Stimulated activated CD8-positive, alpha-beta memory T cell treated with anti-CD3 and anti-CD28 coated beads, Interleukin-7, amount 100 ng/mL, for 1 hour (primary cell): ENCODE measurements at regions not wholly inside any gene's neighbourhood (a gene's known extent, or its start where the extent isn't known, plus 50 kb on each side); places are given as distances from the start of the nearest gene placed in this dataset.

Experiments used
- DNase-seq, 2 donors: peaks; one replicate each; pipeline ENCODE4 v3.0.0-alpha.2; 2020; ENCODE audit warnings: low read depth in 2 of 2

DNA sequence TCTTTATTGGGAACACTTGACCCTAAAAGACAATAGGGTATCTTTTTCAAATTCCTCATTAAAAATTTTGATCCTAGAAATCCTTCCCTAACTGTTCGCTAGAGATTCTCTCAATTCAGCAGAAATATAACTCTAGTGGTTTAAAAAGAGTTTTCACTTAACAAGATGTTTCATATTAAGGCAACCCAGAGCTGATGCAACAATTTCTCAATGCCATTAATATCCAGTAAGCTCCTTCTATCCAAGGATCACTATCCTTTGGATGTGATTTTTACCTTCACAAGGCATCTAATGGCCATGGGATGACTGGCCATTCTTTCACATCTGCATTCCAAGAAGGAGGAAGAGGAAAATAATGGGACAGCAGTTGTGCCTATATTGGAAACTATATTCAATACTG, 183.4 kb downstream of the ANKRD50 start:
- DNase-seq: no peak

DNA sequence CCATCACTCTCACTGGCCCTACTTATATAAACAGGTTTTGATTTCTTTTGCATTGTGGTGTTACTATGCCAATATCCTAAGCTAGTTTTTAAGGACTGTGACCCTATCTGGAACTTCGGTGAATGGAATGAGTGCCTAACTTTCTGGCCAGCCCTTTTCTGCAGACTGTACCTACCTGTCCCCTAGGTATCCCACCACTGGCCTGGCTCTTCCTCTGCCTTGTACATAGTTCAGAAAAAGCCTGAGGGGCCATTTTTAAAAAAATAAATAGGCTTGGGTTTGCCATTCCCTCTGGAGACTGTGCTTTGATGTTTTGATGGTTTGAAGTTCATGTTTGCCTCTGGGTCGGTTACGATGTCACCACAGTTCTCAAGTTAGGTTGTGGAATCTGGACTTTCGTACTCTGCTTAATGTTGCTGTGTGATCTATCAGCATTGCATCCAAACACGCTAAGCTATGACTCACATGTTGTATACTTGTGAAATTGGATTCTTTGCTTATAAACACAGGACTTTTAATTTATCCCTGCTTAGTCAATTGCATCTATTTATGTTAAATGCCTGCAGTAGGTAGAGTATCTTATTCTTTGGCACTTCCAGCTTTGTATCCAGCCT, 182.0 kb downstream of the ANKRD50 start:
- DNase-seq: no peak

DNA sequence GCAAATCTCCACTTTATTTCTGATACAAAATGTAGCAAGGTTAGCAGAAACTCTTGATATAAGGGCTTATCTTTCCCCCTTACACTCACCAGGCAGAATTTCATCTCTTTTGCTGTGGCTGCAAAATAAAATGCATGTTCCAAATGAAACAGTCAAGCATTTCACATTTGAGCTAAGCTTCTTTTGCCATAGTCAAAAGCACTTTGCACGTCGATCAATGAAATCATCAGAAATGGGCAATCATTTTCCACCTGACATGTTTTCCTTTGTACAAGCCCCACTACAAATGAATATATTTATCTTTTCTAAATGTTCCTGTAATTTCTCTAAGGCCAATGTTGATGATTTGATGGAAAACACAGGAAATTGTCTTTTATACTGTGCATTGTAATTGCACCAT, 178.4 kb downstream of the ANKRD50 start:
- no peak for DNase-seq

DNA sequence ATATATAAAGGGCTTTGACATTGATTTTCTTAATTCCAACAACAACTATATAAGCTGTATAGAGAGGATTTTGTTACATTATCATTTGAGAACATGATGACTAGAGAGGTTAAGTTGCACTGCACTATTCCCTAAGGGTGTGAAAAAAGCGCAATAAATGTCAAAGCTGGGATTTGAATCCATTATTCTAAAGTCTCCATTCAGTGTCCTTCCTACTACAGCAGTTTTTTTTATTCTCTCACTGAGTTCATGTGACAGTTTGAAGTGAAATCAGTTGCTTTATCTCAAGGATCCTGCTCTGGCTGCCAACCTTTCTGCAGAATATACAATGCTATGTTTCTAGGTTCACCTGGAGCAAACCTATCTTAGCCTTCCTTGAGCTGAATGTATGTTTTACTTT, 177.5 kb downstream of the ANKRD50 start:
- DNase-seq: no peak

DNA sequence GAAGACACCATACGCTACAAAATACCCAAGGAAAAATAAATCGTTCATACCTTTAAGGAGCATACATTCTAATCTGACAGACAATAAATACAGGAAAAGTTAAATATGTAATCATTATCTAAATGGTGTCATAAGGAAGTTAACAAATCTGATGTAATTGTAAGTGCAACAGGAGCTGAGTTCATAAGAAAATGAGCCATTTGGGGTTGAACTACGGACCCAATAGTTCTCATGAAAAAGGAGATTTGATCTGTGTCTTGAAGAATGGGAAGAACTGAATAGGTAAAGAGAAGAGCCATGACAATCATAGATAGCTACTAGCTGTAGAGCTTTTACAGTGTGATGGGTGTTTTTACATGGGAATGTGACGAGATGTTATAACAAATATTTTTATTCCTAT, 175.6 kb downstream of the ANKRD50 start:
- no peak for DNase-seq

DNA sequence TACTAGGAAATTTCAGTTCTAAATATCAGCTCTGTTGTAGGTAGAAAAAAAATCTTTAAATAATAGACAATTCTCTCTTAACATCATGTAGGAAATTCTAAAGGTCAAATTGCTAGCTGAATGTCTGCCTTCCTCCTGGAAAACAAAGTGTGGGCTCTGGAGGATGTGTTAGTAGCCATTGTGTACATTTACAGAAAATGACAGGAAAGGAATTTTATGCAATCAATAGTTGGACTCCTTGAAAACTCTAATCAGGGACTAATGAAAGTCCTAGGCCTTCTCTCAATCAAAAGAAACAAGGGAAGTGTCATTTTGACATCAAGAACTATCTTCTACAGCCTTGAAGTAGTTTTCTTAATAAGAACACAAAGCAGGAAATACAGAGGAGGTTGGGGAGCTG, 174.6 kb downstream of the ANKRD50 start:
- DNase-seq: no peak

DNA sequence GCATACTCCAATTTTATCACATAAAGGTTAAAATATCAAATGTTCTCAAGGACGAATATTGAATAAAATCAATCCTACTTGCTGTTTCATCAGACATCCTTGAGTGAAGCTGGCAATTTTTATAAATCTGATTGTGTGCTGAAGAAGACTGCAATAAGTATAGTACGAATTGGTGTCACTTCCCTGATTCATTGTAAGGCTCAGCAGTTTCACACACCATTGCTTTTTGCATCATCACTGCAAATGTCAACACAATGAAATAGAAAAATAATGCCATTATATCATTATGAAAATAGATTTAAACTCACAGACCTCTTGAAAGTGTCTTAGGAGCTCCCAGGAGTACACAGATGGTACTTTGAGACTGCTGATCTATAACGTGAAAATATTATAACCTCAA, 172.5 kb downstream of the ANKRD50 start:
- no peak for DNase-seq

DNA sequence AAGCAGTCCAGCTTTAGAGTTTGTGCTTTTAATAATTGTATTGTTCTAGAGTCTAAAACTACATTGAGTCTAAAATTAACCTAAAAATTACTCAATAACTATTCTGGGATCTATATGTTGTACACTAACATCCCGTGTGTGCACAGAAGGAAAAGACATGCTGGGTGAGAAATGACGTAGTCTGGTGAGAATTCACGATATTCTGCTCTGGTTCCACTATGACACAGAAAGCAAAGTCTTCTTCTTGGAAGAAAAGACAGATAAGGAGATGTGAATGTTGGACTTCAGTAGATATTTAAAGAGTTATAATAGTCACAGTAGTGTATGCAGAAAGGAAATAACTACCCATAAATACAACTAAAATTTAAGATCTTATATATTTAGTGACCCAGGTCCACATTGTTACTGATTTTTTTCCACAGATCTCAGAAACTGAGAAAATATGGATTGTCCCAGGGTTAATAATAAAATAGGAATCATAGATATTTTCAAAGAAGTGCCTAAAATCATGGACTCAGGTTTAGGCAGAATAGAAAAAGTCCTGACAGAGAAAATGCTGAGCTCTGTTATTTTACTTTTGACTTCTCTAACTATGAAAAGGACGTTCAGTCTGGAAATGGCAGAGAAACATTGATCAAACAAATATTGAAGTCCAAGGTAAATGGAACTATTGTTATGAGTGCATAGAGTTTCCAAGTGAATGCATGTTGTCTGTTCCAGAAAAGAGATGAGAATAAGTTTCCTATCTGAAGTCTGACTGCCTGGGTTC, 170.7 kb downstream of the ANKRD50 start:
- no peak for DNase-seq

DNA sequence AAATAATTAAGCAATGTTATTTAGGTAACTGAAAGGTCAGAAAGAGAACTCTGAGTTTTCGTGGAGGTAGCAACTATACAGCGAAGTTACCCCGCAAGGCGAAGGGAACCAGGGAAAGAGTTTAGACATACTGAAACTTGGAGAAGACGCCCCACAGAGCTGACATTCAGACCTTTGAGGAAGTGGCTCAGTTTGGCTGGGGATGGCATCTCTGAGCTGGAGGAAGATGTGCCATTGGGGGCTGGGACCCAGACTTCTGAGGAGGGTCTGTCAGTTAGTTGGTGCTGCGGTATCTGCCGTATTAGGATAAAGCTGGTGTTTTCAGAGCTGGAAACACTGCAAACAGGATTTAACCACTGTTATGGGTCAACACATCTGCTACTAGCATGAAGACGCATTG, 156.6 kb downstream of the ANKRD50 start:
- no peak for DNase-seq

DNA sequence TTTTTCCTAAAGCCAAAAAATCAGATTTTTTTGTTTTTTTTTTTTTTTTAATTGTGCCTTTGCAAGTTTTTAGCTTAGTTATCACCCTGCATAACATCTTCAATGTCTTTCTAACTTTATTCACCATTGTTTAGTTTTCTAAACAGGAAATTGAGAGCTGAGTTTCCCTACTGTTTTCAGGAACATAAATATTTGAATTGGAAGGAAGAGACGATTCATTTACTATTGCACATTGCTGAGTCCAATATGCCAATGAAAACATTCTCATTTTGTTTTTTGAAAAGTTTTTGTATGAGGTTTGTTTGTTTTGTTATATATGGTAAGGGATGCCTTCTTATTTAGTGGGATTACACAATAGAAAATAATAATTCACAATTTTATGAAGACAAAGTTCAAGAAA, 148.4 kb downstream of the ANKRD50 start:
- DNase-seq: no peak

DNA sequence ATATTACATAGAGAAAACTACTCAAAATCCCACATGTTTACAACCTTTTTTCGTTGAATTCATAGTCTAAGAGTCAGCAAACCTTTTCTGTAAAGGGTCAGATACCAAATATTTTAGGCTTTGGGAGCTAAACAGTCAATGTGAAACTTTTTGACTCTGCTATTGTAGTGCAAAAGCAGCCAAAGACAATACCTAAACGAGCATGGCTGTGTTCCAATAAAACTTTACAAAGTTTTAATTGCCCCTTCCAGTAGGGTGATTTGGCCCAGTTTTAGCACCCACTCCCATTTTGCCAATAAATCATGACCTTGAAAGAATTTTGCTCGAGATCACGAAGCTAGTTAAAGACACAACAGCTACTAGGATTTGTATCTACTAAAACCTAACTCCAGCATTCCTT, 147.2 kb downstream of the ANKRD50 start:
- no peak for DNase-seq

DNA sequence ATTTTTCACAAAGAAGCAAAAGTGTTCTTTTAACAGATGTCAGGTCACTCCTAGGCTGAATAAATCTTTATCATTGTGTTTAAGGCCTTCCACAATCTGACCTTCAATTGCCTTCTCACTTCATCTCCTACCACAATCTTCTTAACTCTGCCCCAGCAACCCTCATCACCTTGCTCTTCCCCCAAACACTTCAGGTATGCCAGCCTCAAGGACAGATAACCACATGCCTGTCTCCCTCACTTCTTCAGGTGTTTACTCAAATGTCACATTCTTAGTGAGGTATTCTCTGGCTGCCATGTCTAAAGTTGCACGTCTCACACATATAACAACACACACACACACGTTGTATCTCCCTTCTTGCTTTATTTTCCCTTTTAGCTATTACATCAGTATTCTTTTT, 146.5 kb downstream of the ANKRD50 start:
- DNase-seq: no peak

DNA sequence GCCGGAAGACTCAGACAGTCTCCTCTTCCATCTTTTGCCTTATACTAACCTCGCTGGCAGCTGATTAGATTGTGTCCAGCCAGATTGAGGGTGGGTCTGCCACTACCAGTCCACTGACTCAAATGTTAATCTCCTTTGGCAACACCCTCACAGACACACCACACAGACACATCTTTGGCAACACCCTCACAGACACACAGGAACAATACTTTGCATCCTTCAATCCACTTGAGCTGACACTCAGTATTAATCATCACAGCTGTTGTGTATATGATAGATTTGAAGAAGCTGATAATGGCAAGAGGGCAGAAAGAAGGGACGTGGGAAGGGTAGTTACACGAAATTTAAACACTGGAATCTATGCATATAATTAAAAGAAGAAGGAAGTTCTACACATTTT, 139.5 kb downstream of the ANKRD50 start:
- DNase-seq: no peak

DNA sequence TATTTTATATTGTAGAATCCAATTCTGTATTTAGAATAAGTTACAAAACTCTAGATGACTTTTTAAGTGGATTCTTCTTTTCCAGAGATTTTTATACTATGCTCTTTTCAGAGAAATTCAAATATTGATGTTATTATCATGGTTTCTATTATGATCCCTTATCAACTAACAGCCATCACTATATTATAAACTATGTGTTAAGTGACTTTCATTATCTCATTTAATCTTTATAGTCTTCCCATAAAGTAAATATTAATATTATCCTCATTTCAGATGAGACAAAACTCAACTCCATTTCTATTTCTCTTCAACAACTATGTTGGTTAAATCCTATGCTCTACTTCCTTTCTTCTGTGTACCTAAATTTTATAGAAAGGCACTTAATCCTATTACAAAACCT, 132.6 kb downstream of the ANKRD50 start:
- no peak for DNase-seq

DNA sequence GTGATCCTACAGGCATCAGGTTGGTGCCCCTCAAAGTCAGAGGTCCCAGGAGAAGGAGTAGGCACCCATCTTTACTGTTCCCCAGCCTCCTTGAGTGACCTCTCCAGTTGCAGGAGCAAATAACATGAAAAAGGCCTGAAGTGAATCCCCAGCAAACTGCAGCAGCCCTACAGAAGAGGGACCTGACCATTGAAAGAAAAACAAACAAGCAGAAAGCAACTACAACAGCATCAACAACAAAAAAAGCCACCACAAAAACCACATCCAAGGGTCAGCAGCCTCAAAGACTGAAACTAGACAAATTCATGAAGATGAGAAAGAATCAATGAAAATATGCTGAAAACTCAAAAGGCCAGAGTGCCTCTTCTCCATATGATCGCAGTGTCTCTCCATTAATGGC, 128.7 kb downstream of the ANKRD50 start:
- DNase-seq: no peak

DNA sequence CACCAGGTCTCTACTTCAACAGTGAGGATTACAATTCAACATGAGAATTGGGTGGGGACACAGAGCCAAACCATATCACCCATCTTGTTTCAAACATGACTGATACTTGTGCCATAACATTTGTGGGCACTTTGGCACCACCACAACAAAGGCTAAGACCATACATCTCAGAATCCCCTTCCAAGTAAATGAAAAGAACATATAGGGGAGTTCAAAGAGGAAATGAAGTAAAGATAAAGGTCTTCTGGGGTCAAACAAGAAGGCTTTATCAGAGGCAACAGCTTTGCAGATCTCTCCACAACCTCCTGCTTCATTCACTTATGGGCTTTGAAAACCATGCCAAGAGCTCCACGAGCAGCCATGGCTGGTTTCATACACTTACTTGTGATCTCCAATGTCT, 122.7 kb downstream of the ANKRD50 start:
- DNase-seq: no peak

DNA sequence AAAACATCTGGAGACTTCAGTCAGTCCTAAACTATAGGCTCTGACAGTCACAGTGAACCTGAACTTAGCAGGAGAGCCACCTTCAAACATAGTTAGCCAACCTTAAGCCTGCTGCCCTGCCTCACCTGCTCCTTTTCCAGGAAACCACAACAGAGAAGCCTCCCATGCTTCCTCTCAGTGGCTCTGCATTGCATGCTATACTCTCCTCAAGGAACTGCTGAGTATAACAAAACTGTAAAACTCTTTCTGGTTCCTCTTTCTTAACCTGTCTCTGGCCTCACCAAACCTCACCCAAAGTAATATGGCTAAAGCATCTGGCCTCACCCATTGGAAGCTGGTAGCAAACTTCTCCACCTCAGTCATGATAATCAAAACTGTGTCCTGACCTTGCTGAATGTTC, 122.1 kb downstream of the ANKRD50 start:
- no peak for DNase-seq

DNA sequence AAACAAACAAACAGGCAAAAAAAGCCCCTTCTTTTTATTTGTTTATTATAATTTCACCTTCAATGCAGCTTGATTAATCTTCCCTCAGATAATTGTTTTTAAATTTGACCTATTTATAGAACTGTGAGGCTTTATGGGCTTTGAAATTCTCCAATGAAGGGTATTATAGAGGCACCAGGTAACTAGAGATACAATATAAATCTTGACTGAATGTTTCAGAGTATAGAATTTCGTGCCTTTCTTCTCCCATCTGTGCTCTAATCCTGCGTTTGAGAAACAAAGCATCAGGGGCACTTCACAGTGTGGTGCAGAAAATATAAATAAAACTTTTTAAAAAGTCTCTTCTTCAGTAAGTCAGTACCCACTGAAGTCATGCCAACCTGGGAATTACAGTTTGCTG, 120.9 kb downstream of the ANKRD50 start:
- no peak for DNase-seq

DNA sequence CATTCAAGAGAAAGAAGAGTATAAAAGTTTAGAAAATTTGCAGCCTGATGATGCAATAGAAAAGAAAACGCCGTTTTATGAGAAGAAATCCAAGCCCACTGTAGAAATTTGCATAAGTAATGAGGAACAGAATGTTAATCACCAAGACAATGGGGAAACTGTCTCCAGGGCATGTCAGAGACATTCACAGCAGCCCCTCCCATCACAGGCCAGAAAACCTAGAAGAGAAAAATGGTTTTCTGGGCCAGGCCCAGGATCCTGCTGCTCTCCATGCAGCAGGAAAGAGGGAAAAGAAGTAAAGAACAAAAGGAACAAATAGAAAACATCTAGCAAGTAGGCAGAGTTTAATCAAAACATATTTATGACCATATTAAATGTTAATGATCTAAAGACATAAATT, 119.0 kb downstream of the ANKRD50 start:
- no peak for DNase-seq

DNA sequence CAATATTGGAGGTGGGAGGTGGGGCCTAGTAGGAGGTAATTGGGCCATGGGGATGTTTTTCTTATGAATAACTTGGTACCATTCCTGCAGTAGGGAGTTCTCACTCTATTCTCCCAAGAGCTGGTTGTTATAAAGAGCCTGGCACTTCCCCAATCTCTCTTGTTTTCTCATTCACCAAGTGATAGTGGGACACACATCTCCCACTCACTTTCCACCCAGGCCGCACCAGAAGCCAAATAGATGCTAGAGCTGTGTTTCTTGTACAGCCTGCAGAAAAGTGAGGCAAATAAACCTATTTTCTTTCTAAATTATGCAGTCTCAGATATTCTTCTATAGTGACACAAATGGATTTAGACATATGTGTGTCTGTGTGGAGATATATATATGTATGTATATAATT, 117.6 kb downstream of the ANKRD50 start:
- DNase-seq: no peak

DNA sequence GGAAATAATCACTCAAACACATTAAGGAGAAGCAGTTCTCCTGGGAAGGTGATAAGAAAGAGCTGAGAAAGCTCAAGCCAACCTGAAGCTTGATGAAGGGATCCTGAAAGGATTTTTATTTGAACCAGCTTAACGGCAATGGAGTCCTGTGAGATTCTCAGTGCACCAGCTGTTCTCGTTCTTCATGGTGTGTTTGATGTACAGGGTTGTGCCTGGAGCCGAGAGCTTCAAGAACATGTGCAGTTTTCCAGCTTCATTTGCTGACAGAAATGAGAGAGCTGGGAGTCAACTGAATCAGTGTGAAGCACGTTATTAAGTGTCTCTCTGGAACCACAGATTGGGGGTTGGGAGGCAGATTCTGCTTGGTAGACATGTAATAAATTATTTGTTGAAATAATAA, 115.7 kb downstream of the ANKRD50 start:
- no peak for DNase-seq

DNA sequence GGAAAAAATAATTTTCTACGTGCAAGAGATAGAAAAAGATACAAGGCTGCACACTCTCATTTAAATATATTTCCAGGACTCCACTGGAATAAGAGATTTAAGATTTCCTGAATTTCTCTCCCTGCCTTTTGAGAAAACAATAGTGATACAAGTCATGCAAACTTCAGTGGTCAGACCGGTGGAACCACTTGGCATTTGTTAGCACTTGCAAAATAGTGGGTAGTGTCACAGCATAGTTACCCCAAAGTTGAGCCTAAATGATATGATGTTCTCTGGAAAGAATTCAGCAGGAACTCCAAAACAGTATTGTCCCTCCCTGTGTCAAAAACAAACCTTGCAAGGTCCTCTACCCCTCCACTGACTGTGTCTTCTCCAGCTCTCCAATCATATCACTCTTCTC, 102.3 kb downstream of the ANKRD50 start:
- no peak for DNase-seq
